22Rv1 (cell line): ENCODE measurements at regions not wholly inside any gene's neighbourhood (a gene's known extent, or its start where the extent isn't known, plus 50 kb on each side); places are given as distances from the start of the nearest gene placed in this dataset.

ENCODE experiments used
- H3K27ac ChIP-seq: fragments of 450-650 bp; 2 replicates; pipeline ENCODE4 v1.5.1; 2017
- CTCF ChIP-seq: fragments of 450-650 bp; IDR thresholded peaks from 2 replicates; pipeline ENCODE4 v1.5.1; 2017; ENCODE audit warnings: mild to moderate bottlenecking
- ZFX ChIP-seq: fragments of 450-650 bp; IDR thresholded peaks from 2 replicates; pipeline ENCODE4 v1.6.1; 2017; ENCODE audit warnings: antibody characterized with exemption, borderline replicate concordance

GRCh38 chr2:145160855-145161254 lies 640.9 kb upstream of the ZEB2 start:
- no peak overlapping the region for H3K27ac ChIP-seq
- TF ChIP-seq CTCF (no peak), ZFX (no peak)

GRCh38 chr2:145159676-145160075 lies 639.8 kb upstream of the ZEB2 start:
- TF ChIP-seq ZFX (no peak), CTCF (no peak)
- H3K27ac ChIP-seq = no peak overlapping the region

- H3K27ac ChIP-seq = no peak overlapping the region
- TF ChIP-seq ZFX = no peak
- no peak for TF ChIP-seq CTCF
Measured at GRCh38 chr2:145157741-145158591, 638.0 kb upstream of the ZEB2 start.

GRCh38 chr2:145157036-145157675 lies 637.2 kb upstream of the ZEB2 start:
- TF ChIP-seq ZFX (no peak), CTCF (no peak)
- no peak overlapping the region for H3K27ac ChIP-seq

- no peak for TF ChIP-seq CTCF
- TF ChIP-seq ZFX = no peak
- H3K27ac ChIP-seq = no peak overlapping the region
Measured at GRCh38 chr2:145156199-145156598, 636.3 kb upstream of the ZEB2 start.

- TF ChIP-seq CTCF (no peak), ZFX (no peak)
- H3K27ac ChIP-seq = no peak overlapping the region
Measured at GRCh38 chr2:145155196-145155595, 635.3 kb upstream of the ZEB2 start.

- H3K27ac ChIP-seq = no peak overlapping the region
- TF ChIP-seq CTCF (no peak), ZFX (no peak)
Measured at GRCh38 chr2:145154731-145155130, 634.8 kb upstream of the ZEB2 start.
